HG03175 (cell line): ENCODE measurements at regions not wholly inside any gene's neighbourhood (a gene's known extent, or its start where the extent isn't known, plus 50 kb on each side); places are given as distances from the start of the nearest gene placed in this dataset.
A peak's percentile ranks its signal among the peaks of the same experiment; 100 is the strongest.
"Not testable (repeated sequence)": the region's sequence is repeated elsewhere in the genome, so short reads cannot be mapped to it uniquely, and the experiment has no call there.

Source experiments
- ATAC-seq: cut with Tn5 transposase; IDR thresholded peaks from one replicate; pipeline ENCODE4 v1.9.1; 2021; ENCODE audit warnings: mild to moderate bottlenecking, moderate library complexity; ENCODE audit not compliant: unreplicated experiment

DNA sequence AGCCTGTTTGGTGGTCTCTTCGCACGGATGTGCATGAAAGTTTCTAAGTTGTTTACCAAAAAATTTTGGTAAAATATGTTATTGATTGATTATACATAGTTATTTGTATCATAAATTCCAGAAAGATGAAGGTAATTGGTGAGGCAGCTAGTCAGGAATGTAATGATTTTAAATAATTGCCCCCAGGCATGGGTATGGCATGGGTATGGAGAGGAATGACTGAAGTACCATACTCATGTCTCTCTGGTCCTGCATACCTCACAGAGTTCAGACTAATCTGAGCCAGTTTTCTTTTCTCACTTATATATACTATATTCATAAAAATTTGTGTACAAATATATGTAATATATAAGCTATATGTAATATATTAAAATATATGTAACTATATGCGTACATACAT lies 329.0 kb upstream of the TECRL start:
- no peak for ATAC-seq

DNA sequence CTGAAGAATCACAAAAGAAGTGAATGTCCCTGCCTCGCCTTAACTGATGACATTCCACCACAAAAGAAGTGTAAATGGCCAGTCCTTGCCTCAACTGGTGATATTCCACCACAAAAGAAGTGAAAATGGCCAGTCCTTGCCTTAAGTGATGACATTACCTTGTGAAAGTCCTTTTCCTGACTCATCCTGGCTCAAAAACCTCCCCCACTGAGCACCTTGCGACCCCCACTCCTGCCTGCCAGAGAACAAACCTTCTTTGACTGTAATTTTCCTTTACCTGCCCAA lies 328.5 kb upstream of the TECRL start:
- not testable (repeated sequence) for ATAC-seq

DNA sequence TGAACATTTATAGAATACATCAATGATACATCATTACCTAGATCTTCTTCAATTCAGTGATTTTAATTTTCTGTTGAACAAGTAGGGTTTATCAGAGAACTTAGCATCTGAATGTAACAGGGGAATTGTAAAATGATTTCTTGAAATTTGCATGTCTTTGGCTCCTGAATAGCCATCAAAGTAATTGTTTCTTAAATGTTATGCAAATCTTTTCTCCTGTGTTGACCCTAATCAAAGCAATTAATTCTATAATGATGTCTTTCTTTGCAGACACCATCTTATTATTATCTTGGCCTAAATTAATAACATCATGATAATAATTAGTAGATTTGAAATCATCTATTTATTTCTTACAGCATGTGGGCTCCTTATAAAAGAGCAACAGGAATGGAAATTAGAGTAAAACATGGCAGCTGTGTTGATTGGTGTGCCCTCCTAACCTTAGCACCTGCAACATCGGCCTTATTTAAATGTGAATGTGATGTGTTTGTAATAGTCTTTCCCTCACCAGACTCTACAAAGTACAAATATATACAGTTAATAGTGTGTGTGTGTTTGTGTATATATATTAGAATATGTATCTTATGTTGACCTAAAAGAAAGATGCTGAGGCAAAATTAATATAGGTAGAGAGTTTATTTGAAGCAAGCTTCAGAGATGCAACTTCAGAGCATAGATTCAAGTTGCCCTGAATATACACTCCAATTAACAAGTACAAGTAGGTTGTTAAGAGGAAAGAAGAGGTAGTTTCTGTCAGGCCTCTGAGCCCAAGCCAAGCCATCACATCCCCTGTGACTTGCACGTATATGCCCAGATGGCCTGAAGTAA lies 328.0 kb upstream of the TECRL start:
- no peak for ATAC-seq

DNA sequence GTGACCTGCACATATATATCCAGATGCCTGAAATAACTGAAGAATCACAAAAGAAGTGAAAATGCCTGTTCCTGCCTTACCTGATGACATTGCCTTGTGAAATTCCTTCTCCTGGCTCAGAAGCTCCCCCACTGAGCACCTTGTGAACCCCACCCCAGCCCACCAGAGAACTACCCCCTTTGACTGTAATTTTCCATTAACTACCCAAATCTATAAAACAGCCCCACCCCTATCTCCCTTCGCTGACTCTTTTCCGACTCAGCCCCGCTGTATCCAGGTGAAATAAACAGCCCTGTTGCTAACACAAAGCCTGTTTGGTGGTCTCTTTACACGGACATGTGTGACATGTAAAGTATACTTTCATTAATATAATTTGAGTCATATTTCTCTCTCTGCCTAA lies 320.3 kb upstream of the TECRL start:
- no peak for ATAC-seq

DNA sequence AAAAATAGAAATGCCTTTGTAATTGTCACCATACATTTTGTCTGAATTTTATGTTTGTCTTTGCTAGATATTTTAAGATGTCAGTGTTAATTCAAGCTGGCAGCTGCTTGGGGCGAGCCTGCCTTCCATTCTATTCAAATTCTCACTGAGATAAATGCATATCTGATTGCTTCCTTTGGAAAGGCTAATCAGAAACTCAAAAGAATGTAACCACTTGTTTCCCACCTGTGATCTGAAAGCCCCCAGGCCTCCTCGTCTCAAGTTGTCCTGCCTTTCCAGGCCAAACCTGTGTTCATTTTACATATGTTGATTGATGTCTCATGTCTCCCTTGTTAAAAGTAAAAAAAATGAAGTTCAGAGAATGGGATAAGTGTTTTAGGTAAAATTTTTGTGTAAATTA lies 318.7 kb upstream of the TECRL start:
- ATAC-seq = no peak

DNA sequence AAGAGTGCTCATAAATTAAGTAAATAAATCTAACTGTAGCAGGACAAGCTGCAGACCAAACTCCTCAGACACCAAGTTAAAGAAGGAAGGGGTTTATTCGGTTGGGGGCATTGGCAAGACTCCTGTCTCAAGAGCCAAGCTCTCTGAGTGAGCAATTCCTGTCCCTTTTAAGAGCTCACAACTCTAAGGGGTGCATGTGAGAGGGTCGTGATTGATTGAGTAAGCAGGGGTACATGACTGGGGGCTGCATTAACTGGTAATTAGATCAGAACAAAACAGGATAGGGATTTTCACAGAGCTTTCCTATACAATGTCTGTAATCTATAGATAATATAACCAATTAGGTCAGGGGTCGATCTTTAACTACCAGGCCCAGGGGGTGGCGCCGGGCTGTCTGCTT lies 318.1 kb upstream of the TECRL start:
- not testable (repeated sequence) for ATAC-seq

DNA sequence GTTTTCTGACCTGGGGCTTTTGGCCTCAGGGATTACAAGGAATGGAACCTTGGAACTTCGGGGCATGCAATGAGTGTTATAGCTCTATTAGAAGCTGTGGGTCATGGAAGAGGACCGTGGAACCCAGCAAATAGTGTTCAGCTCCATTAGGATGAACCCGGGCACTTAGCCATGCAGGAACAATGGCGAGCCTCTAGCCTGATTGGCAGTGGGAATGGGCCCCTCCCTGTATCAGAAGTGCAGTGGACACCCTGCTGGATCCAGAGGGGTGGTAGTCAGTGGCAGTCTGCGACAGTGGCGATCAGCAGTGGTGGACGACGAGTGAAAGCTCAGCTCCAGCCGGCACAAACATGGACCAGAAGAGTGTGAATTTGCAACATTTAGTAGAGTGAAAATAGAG lies 315.4 kb upstream of the TECRL start:
- ATAC-seq = no peak

DNA sequence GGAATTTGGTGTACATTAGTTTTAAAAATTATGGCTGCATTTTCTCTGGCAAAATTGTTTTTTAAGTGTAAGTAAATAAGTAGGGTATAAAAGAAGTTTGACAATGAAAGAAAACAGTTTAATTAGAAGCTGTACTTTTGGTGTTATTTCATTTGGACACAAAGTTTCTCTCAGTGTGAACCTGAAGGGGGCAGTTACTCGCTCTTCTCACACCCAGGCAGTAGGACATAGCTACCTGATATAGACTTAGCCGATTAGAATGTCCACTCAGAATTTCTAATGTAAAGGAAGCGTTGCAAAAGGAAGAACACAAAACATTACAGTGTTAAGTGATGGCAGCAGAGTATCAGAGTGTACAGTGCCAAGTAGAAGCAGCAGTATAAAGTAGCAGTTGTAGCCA lies 311.9 kb upstream of the TECRL start:
- ATAC-seq = no peak

DNA sequence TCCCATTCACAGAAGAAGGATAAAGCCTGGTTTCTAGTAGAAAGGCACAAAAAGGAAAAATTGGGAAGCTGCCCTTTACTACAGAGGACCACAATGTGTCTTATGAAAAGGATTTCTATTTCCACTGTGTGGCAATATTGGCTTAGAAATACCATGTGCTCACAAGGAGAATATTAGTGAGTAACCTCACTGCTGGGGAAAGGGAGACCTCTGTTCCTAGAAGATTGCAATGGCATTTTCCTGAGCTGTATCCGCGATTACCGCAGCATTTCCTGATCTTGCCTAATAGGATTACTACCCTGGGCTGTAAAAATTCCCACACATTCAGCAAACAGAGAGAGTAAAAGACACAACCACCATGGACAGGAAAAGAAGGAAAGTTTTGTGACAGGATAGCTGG lies 308.8 kb upstream of the TECRL start:
- no peak for ATAC-seq

DNA sequence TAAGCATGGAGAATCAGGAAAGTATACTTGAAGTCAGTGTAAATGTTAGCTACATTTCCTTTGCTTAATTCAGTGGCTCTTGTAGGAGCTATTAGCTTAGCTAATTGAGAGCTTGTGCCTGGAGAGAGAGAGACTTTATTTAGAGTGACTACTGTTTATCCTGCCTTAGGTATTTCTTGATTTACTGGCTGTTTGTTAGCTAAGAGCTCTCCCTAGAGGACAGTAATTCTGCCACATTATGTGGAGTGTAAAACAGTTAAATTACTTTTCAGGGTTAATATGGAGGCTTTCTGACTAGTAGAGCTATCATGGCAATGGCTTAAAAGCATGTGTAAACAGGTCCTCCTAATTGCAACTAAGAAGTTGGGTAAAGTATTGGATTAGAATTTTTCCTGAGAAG lies 306.5 kb upstream of the TECRL start:
- ATAC-seq = no peak

DNA sequence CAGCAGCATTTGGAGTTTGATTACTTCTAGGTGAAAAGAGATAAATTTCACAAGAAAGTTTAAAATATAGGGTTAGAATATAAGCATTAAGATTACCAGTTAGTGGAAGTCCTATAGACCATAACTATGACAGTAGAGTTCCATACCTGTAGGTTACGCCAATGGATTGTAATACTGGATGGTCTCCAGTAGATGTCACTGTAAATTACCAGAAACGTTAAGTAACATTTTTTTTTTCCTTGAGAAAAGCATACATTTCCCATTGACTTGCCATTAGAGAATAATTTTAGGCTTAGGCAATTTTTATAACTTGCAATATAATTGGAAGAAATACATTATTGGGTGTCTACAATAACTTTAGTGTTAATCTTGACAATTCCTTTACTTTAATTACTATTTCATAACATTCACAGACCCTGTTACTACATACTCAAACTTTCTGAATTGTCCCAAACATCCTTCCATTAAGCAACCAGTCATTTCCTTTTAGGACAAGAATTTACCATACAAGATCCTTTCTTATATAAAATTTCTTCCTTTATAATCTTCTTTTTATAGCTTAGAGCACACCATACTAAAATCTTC lies 304.1 kb upstream of the TECRL start:
- peak; percentile 76 for ATAC-seq

DNA sequence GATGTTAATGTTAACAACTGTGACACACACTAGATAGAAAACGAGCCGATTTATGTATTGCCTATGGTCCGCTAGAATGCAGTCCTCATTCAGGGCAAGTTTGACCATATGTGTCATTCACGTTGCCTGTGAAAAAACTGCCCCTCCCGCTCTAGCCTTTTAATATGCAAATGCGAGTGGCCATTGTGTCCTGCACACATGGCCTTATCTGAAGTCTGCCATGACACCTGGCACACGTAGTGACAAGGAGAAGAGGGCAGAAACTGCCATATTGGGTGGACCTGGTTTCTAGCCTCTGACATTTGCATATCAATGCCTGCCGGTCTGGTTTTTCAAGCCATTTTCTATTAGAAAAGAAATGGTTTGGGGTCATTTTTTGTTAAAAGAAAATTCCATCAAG lies 303.3 kb upstream of the TECRL start:
- no peak for ATAC-seq

DNA sequence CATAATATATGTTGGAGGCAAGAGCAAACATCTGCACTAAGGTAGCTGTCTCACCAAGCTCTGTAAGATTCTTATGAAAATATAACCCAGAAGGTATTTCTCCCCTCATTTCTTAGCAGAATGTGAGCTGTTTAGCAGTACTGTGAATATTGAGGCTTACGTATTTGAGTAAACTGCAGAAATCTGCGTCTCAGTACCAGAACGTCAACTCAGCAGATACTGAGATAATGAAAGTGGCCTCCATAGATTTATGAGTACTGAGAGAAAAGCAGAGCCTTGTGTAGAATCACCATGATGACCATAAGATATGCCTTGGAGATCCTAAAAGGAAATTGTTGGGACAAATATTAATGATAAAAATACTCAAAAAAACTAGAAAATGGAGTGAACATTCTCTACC lies 296.7 kb upstream of the TECRL start:
- ATAC-seq = no peak

DNA sequence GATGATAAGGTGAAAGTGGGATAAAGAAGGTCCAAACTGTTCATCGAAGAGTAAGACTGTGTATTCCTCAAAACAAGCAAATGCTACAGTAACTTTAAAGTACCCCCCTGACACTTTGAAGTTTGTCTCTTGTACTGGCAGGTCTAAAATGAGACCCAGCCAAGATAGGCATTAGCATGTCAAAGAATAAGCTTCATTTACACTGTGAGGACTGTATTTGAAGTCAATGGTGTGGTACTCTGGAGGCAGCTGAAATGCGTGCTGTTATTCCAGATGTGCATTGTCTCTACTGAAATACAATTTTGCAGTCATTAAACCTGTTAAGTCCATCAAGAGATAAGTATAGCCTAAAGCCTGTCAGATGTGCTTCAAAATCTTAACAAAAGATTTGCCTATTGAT lies 288.9 kb upstream of the TECRL start:
- no peak for ATAC-seq

DNA sequence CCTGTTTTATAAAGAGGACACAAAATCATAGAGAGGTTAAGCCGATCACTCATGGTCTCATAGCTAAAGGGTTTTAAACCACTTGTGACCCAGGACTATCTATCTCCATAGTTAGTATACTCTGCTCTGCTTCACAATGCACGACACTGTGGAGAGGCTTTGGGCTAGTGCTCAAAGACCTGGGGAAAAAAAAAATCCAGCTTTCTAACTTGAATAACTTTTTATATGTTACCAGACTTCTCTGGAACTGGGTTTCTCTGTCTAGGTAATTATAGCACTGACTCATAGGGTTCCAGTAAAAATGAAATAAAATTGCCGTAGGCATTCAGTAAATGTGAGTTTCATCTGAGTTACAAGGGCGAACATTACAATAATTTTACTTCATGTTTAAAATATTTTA lies 273.7 kb upstream of the TECRL start:
- no peak for ATAC-seq

DNA sequence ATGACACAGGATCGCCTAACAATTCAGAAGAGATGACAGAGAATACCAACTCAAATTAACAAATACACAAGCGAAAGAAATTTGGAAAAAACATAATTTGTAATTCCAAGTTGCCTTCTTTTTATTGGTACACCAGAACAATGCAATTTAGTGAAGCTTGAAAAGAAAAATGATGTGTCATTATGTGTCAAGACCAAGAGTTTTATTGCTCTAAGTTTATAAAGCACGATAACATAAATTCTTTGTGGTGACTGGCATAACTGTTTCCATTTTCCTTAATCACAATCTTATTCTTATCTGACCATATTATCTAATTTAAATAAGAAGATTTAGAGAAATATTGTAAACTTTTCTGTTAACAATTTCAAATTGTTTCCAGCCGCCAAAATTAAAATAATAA lies 273.2 kb upstream of the TECRL start:
- no peak for ATAC-seq

DNA sequence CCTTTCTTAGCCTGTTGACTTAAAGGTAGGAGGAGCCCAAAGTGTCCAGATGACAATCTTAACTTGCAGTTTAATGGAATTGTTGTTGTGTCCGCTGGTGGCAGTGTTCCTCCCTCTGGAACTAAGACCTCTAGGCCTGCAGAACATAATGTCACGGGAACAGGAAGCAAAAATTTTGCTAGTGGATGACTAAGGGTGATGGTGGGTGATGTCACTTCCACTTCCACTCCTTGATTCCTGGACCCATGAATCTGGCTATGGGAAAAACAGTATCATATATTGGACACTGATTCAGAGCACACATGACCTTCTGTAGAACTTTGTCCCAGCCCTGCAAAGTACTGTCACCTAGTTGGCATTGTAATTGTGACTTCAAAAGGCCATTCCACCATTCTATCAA lies 263.9 kb upstream of the TECRL start:
- ATAC-seq = not testable (repeated sequence)

DNA sequence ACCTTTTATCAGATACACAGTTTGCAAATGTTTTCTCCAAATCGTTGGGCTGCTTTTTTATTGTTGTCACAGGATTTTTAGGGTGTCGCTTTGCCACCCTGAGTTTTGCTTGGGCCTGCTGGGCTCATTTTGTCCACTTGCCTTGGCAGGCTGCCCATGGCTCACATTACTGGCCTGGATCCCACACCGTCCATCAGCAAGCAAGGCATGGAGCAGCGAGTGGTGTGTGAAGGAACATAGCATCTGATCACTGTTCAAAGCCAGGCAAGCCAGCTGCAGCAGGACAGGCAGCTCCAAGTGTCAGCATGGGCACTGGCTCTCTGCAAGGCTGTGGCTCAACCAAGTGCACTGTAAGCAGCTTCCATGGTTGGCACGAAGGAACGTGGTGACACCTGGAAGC lies 261.4 kb upstream of the TECRL start:
- no peak for ATAC-seq

DNA sequence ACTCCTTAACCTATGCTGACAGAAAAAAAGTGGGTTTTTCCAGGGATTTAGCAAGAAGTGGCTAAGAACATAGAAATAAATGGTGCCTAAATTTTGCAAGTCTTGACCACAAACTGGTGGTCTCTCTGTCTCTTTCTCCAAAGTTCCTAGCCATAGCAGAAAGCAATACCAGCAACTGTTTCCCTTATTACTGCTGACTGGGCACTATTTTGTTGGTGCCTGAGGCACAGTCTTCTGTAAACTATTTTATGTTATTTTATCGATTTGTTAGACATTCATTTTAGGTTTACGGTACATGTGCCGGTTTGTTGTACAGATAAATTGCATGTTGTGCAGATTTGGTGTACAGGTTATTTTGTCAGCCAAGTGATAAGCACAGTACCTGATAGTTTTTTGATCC lies 234.6 kb upstream of the TECRL start:
- ATAC-seq = no peak

DNA sequence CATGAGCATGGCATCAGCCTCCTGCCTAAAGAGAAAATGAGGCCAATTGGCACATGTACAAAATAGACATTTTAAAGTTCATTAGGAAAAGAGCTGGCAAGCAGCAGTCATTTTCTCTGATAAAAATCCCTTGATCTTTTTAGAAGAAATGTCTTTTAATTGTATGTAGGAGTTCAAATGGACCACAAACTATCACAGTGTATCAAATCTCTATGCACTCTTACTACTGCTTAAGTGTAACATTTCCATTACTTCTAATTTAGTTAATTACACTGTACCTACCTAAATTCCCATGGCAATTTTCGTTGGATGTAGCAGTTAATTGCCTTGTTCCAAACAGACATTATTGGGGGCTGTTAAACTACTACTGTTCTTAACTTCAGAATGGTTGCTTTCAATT lies 233.7 kb upstream of the TECRL start:
- ATAC-seq = no peak

DNA sequence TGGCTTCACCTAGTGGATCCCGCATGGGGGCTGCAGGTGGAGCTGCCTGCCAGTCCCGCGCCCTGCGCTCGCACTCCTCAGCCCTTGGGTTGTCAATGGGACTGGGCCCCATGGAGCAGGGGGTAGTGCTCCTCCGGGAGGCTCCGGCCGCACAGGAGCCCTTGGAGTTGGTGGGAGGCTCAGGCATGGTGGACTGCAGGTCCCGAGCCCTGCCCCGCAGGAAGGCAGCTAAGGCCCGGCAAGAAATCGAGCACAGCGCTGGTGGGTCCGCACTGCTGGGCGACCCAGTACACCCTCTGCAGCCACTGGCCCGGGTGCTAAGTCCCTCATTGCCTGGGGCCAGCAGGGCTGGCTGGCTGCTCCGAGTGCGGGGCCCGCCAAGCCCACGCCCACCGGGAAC lies 231.2 kb upstream of the TECRL start:
- ATAC-seq = not testable (repeated sequence)

DNA sequence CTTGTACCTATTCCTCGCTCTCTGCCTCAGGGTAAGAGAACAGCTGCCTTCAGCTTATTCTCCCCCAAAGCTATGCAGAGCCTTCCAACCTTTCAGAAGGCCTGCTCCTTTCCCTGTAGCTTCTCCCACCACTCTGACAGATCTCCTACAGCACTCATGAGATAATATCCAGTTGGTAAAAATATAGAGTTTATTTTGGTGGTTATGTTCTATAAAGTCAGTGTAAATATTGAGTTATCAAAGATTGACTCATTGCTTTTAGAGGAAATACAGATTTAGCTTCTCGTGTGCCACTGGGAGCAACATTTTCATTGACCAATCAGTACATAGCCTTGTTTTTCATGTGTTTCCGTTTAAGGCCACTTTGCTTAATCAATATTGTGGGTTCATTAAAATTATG lies 216.2 kb upstream of the TECRL start:
- no peak for ATAC-seq

DNA sequence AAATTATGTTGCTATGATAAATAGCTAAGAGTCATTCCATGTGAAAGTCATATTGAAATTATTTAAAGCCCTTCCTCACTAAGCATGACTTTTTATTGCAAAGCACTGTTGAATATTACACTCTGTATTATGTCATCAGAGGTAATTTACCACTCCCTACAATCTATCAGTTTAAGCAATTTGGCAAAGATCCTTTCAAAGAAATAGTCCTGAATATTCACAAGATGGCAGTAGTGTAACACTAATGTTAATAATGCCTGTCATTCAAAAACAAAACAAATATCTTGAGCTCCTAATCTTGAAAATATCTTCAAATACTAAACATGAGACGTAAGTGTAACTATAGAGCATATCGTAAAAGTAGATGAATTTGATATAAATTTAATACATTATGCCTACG lies 208.6 kb upstream of the TECRL start:
- no peak for ATAC-seq
